H9 (cell line): ENCODE measurements at regions not wholly inside any gene's neighbourhood (a gene's known extent, or its start where the extent isn't known, plus 50 kb on each side); places are given as distances from the start of the nearest gene placed in this dataset.

Source experiments
- DNase-seq: peaks from one replicate; pipeline ENCODE4 v3.0.0-alpha.2; 2017
- H2AFZ ChIP-seq: one replicate; pipeline ENCODE4 v1.6.1; 2013; ENCODE audit warnings: mild to moderate bottlenecking, low read length, control low read depth, moderate library complexity
- H2AK5ac ChIP-seq: 2 replicates; pipeline ENCODE4 v1.6.1; 2013; ENCODE audit warnings: low read length, control low read depth, mixed read lengths; ENCODE audit not compliant: insufficient read length
- H2BK120ac ChIP-seq: one replicate; pipeline ENCODE4 v1.6.1; 2013; ENCODE audit warnings: low read depth, mild to moderate bottlenecking, low read length, control low read depth, inconsistent platforms; ENCODE audit not compliant: poor library complexity, severe bottlenecking
- H2BK12ac ChIP-seq: 2 replicates; pipeline ENCODE4 v1.6.1; 2013; ENCODE audit warnings: low read length, control low read depth, mixed read lengths, low read depth; ENCODE audit not compliant: insufficient read length
- H2BK15ac ChIP-seq: 2 replicates; pipeline ENCODE4 v1.6.1; 2013; ENCODE audit warnings: low read depth, low read length, control low read depth
- H2BK20ac ChIP-seq: one replicate; pipeline ENCODE4 v1.6.1; 2013; ENCODE audit warnings: low read depth, mild to moderate bottlenecking, low read length, control low read depth, inconsistent platforms; ENCODE audit not compliant: poor library complexity, severe bottlenecking
- H2BK5ac ChIP-seq: 2 replicates; pipeline ENCODE4 v1.6.1; 2013; ENCODE audit warnings: low read length, control low read depth, mixed read lengths; ENCODE audit not compliant: insufficient read length
- H3K14ac ChIP-seq: 2 replicates; pipeline ENCODE4 v1.6.1; 2013; ENCODE audit warnings: low read length, control low read depth; ENCODE audit not compliant: insufficient read depth
- H3K18ac ChIP-seq: 2 replicates; pipeline ENCODE4 v1.6.1; 2013; ENCODE audit warnings: low read depth, mild to moderate bottlenecking, mixed read lengths, low read length, control low read depth; ENCODE audit not compliant: insufficient read length
- H3K23ac ChIP-seq: 2 replicates; pipeline ENCODE4 v1.6.1; 2013; ENCODE audit warnings: low read length, control low read depth, mixed read lengths, low read depth; ENCODE audit not compliant: insufficient read length
- H3K23me2 ChIP-seq: 2 replicates; pipeline ENCODE4 v1.6.1; 2013; ENCODE audit warnings: low read depth, mild to moderate bottlenecking, mixed read lengths, low read length, control low read depth; ENCODE audit not compliant: insufficient read length, poor library complexity, severe bottlenecking
- H3K27ac ChIP-seq: 2 replicates; pipeline ENCODE4 v1.5.1; 2013; ENCODE audit warnings: low read length, control low read depth, mixed read lengths, low read depth; ENCODE audit not compliant: insufficient read length
- H3K27me3 ChIP-seq: 2 replicates; pipeline ENCODE4 v1.6.1; 2013; ENCODE audit warnings: low read length, control low read depth, inconsistent platforms; ENCODE audit not compliant: insufficient read depth
- H3K4ac ChIP-seq: 2 replicates; pipeline ENCODE4 v1.6.1; 2013; ENCODE audit warnings: low read depth, mild to moderate bottlenecking, control low read depth, inconsistent platforms, low read length, moderate library complexity
- H3K4me1 ChIP-seq: 2 replicates; pipeline ENCODE4 v1.6.1; 2013; ENCODE audit warnings: low read length, control low read depth, inconsistent platforms; ENCODE audit not compliant: insufficient read depth
- H3K4me2 ChIP-seq: 2 replicates; pipeline ENCODE4 v1.6.1; 2013; ENCODE audit warnings: low read length, control low read depth, mixed read lengths; ENCODE audit not compliant: insufficient read length, insufficient read depth
- H3K56ac ChIP-seq: 2 replicates; pipeline ENCODE4 v1.6.1; 2013; ENCODE audit warnings: low read depth, mild to moderate bottlenecking, mixed read lengths, low read length, control low read depth; ENCODE audit not compliant: insufficient read length
- H3K79me1 ChIP-seq: 2 replicates; pipeline ENCODE4 v1.6.1; 2013; ENCODE audit warnings: low read depth, mild to moderate bottlenecking, moderate library complexity, low read length, control low read depth, inconsistent platforms; ENCODE audit not compliant: insufficient read depth, poor library complexity, severe bottlenecking
- H3K79me2 ChIP-seq: 2 replicates; pipeline ENCODE4 v1.6.1; 2013; ENCODE audit warnings: low read length, control low read depth, inconsistent platforms; ENCODE audit not compliant: insufficient read depth
- H3K9ac ChIP-seq: 2 replicates; pipeline ENCODE4 v1.6.1; 2013; ENCODE audit warnings: low read length, control low read depth, mixed read lengths; ENCODE audit not compliant: insufficient read length; ENCODE audit errors: extremely low read depth
- H3K9me3 ChIP-seq: one replicate; pipeline ENCODE4 v1.6.1; 2013; ENCODE audit warnings: low read depth, low read length, inconsistent platforms; ENCODE audit not compliant: control insufficient read depth
- H3T11ph ChIP-seq: one replicate; pipeline ENCODE4 v1.6.1; 2013; ENCODE audit warnings: mild to moderate bottlenecking, low read length, control low read depth, inconsistent platforms
- H4K20me1 ChIP-seq: one replicate; pipeline ENCODE4 v1.6.1; 2013; ENCODE audit not compliant: control insufficient read depth, insufficient read length, insufficient read depth
- H4K5ac ChIP-seq: 2 replicates; pipeline ENCODE4 v1.6.1; 2013; ENCODE audit warnings: low read depth, mild to moderate bottlenecking, mixed read lengths, low read length, control low read depth; ENCODE audit not compliant: insufficient read length
- H4K8ac ChIP-seq: replicated peaks from 2 replicates; pipeline ENCODE4 v1.6.1; 2013; ENCODE audit warnings: low read length, control low read depth, mixed read lengths, low read depth; ENCODE audit not compliant: insufficient read length
- H4K91ac ChIP-seq: 2 replicates; pipeline ENCODE4 v1.6.1; 2013; ENCODE audit warnings: low read depth, mild to moderate bottlenecking, moderate library complexity, mixed read lengths, low read length, control low read depth; ENCODE audit not compliant: insufficient read length
- H3K27ac Mint-ChIP-seq, 3 experiments: 2 replicates in 2 of 3; 3 replicates in 1 of 3; pipeline ENCODE4 v1.8.0; 2020 to 2021; ENCODE audit warnings: mixed read lengths in 3 of 3, mild to moderate bottlenecking in 1 of 3, moderate library complexity in 1 of 3
- H3K27me3 Mint-ChIP-seq: 2 replicates; pipeline ENCODE4 v1.8.0; 2021; ENCODE audit warnings: low read depth, mild to moderate bottlenecking, moderate library complexity, mixed read lengths
- H3K36me3 Mint-ChIP-seq, 3 experiments: 2 replicates in 2 of 3; 3 replicates in 1 of 3; pipeline ENCODE4 v1.8.0; 2020 to 2021; ENCODE audit warnings: low read depth in 3 of 3, mixed read lengths in 3 of 3; ENCODE audit not compliant: insufficient read depth in 1 of 3
- H3K4me1 Mint-ChIP-seq, 2 experiments: 2 replicates each; pipeline ENCODE4 v1.8.0; 2020; ENCODE audit warnings: mixed read lengths in 2 of 2
- H3K4me3 Mint-ChIP-seq, 2 experiments: 2 replicates in 1 of 2; 3 replicates in 1 of 2; pipeline ENCODE4 v1.8.0; 2020 to 2021; ENCODE audit warnings: mild to moderate bottlenecking in 2 of 2, mixed read lengths in 2 of 2, moderate library complexity in 1 of 2
- H3K9me3 Mint-ChIP-seq, 2 experiments: 2 replicates in 1 of 2; 3 replicates in 1 of 2; pipeline ENCODE4 v1.8.0; 2020; ENCODE audit warnings: mild to moderate bottlenecking in 2 of 2, mixed read lengths in 2 of 2, moderate library complexity in 1 of 2
- WGBS: extraction: QIAGEN DNeasy Blood & Tissue Kit; methylation state at CpG from one replicate; pipeline ENCODE4 v1.1.7; 2013; ENCODE audit warnings: missing lambda C conversion rate, low lambda C conversion rate, mixed read lengths; ENCODE audit not compliant: insufficient read length; ENCODE audit errors: extremely low coverage; 5-methylcytosine and 5-hydroxymethylcytosine counted together
- TF ChIP-seq, protein P1 (sequence below): fragments of 200-600 bp; sonication (generic); conservative IDR thresholded peaks from 3 replicates; pipeline ENCODE4 v1.8.0; 2021; ENCODE audit warnings: antibody characterized with exemption, mild to moderate bottlenecking

DNA sequence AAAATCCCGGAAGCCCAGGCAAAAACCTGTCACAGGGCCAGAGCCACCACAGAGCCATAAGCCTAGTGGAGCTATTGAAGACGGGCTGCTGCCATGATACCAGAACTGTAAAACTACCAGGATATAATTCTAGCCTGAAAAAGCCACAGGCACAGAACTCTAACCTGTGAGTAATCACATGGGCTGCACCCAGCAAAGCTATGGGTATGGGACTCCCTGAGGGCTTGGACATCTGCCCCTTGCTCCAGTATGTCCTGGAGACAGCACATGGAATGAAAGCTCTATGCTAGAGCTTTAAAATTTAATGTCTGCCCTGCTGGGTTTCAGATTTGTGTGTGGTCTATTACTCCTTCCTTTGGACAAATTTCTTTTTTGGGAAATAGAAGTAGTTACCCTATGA is 2183.6 kb upstream of the CELF4 start:
- no peak overlapping the region for H2BK12ac ChIP-seq
- H2BK20ac ChIP-seq, result no peak overlapping the region
- H4K91ac ChIP-seq, result no peak overlapping the region
- H3K27me3 Mint-ChIP-seq, result no peaks in the 10 kb centered on the region
- no peak overlapping the region for H3K4me2 ChIP-seq
- H3K4me1 Mint-ChIP-seq, result peaks cover 4 to 8% of the 10 kb centered on the region in 2 experiments; a peak in 3 of 4 replicates
- H3K9me3 ChIP-seq, result peaks cover 16% of the 10 kb centered on the region
- H3K4me3 Mint-ChIP-seq, result no peak overlapping the region
- no peak overlapping the region for H2AK5ac ChIP-seq
- no peak overlapping the region for H4K5ac ChIP-seq
- H2AFZ ChIP-seq, result no peak overlapping the region
- H4K8ac ChIP-seq, result no peak overlapping the region
- WGBS, result no CpG with 5 or more reads among the region's 2 CpGs
- no peaks in the 10 kb centered on the region for H3K23me2 ChIP-seq
- H3K23ac ChIP-seq, result no peak overlapping the region
- H2BK120ac ChIP-seq, result no peak overlapping the region
- H3K18ac ChIP-seq, result no peak overlapping the region
- H3K79me1 ChIP-seq, result no peaks in the 10 kb centered on the region
- H3K27me3 ChIP-seq, result no peaks in the 10 kb centered on the region
- peaks cover 20 to 22% of the 10 kb centered on the region in 2 experiments for H3K9me3 Mint-ChIP-seq
- no peak for DNase-seq
- no peak overlapping the region for H3K27ac ChIP-seq
- H3K27ac Mint-ChIP-seq, result no peak overlapping the region
- peaks cover 1% of the 10 kb centered on the region; the same call in 1 of the 2 replicates for H3K79me2 ChIP-seq
- H4K20me1 ChIP-seq, result no peaks in the 10 kb centered on the region
- H3T11ph ChIP-seq, result no peak overlapping the region
- no peaks in the 10 kb centered on the region for H3K4me1 ChIP-seq
- no peak overlapping the region for H2BK5ac ChIP-seq
- no peak overlapping the region for H3K4ac ChIP-seq
- no peak overlapping the region for H3K9ac ChIP-seq
- H3K14ac ChIP-seq, result no peak overlapping the region
- H2BK15ac ChIP-seq, result no peak overlapping the region
- TF ChIP-seq, protein P1, sequence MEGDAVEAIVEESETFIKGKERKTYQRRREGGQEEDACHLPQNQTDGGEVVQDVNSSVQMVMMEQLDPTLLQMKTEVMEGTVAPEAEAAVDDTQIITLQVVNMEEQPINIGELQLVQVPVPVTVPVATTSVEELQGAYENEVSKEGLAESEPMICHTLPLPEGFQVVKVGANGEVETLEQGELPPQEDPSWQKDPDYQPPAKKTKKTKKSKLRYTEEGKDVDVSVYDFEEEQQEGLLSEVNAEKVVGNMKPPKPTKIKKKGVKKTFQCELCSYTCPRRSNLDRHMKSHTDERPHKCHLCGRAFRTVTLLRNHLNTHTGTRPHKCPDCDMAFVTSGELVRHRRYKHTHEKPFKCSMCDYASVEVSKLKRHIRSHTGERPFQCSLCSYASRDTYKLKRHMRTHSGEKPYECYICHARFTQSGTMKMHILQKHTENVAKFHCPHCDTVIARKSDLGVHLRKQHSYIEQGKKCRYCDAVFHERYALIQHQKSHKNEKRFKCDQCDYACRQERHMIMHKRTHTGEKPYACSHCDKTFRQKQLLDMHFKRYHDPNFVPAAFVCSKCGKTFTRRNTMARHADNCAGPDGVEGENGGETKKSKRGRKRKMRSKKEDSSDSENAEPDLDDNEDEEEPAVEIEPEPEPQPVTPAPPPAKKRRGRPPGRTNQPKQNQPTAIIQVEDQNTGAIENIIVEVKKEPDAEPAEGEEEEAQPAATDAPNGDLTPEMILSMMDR, result no peak
- H3K56ac ChIP-seq, result no peak overlapping the region
- H3K36me3 Mint-ChIP-seq, result peaks cover 42 to 50% (median 47%) of the 10 kb centered on the region in 3 experiments
